ENCODE measurements at regions not wholly inside any gene's neighbourhood (a gene's known extent, or its start where the extent isn't known, plus 50 kb on each side); places are given as distances from the start of the nearest gene placed in this dataset.

GRCh38 chr13:33377825-33378224, 92.3 kb upstream of the STARD13 start:
- Histone ChIP-seq H3K9me3 (replicated peaks in 1 of 11) (peaks cover 0 to 30% (median 4%) of the 10 kb centered on the region in 11 experiments; a peak in 12 of 22 replicates), H3K27ac (no peak overlapping the region)

GRCh38 chr13:33379608-33380007, 94.1 kb upstream of the STARD13 start:
- no peaks in the 10 kb centered on the region for H3K27me3 ChIP-seq
- H3K36me3 ChIP-seq, result no peaks in the 10 kb centered on the region
- peaks cover 0 to 22% (median 4%) of the 10 kb centered on the region in 11 experiments; a peak in 12 of 22 replicates for H3K9me3 ChIP-seq (replicated peaks in 1 of 11)
- no peak overlapping the region for H3K4me2 ChIP-seq
- no peaks in the 10 kb centered on the region for H4K20me1 ChIP-seq
- H3K4me1 ChIP-seq, result no peaks in the 10 kb centered on the region; a peak in 1 of 20 replicates
- TF ChIP-seq Cebpa-rat (IDR thresholded peaks at IDR 0.05), result no peak
- H3K4me3 ChIP-seq, result no peak overlapping the region
- no peak overlapping the region for H3K27ac ChIP-seq
- no peak overlapping the region for H3K9ac ChIP-seq

More at GRCh38 chr13:33377825-33378224, 92.3 kb upstream of the STARD13 start:
- no peaks in the 10 kb centered on the region for H3K27me3 ChIP-seq
- no peak overlapping the region for H3K4me2 ChIP-seq
- no peak for TF ChIP-seq Cebpa-rat (IDR thresholded peaks at IDR 0.05)
- no peak overlapping the region for H3K9ac ChIP-seq
- H3K4me1 ChIP-seq, result no peaks in the 10 kb centered on the region
- no peaks in the 10 kb centered on the region for H4K20me1 ChIP-seq
- no peaks in the 10 kb centered on the region for H3K36me3 ChIP-seq
- no peak overlapping the region for H3K4me3 ChIP-seq

- no peaks in the 10 kb centered on the region for H3K27me3 ChIP-seq
- TF ChIP-seq Cebpa-rat (IDR thresholded peaks at IDR 0.05), result no peak
- no peak overlapping the region for H3K9ac ChIP-seq
- no peak overlapping the region for H3K4me2 ChIP-seq
- H4K20me1 ChIP-seq, result no peaks in the 10 kb centered on the region
- H3K27ac ChIP-seq, result no peak overlapping the region
- no peaks in the 10 kb centered on the region; a peak in 1 of 20 replicates for H3K4me1 ChIP-seq
- H3K4me3 ChIP-seq, result no peak overlapping the region
- peaks cover 0 to 13% (median 1%) of the 10 kb centered on the region in 11 experiments; a peak in 11 of 22 replicates for H3K9me3 ChIP-seq (replicated peaks in 1 of 11)
- H3K36me3 ChIP-seq, result no peaks in the 10 kb centered on the region
Observed at GRCh38 chr13:33380487-33381079, 95.0 kb upstream of the STARD13 start.

- Histone ChIP-seq H4K20me1 (no peaks in the 10 kb centered on the region), H3K27ac (no peak overlapping the region), H3K36me3 (no peaks in the 10 kb centered on the region), H3K4me2 (no peak overlapping the region), H3K9ac (no peak overlapping the region), H3K4me3 (no peak overlapping the region), H3K9me3 (replicated peaks in 1 of 11) (peaks cover 0 to 7% (median 0%) of the 10 kb centered on the region in 11 experiments; a peak in 4 of 22 replicates), H3K4me1 (no peaks in the 10 kb centered on the region; a peak in 1 of 20 replicates), H3K27me3 (no peaks in the 10 kb centered on the region)
- no peak for TF ChIP-seq Cebpa-rat (IDR thresholded peaks at IDR 0.05)
Observed at GRCh38 chr13:33381180-33381579, 95.6 kb upstream of the STARD13 start.

- Histone ChIP-seq H3K36me3 (no peaks in the 10 kb centered on the region), H3K4me2 (no peak overlapping the region), H3K4me3 (no peak overlapping the region), H3K9ac (no peak overlapping the region), H4K20me1 (no peaks in the 10 kb centered on the region), H3K27ac (no peak overlapping the region), H3K4me1 (no peaks in the 10 kb centered on the region; a peak in 1 of 20 replicates), H3K27me3 (no peaks in the 10 kb centered on the region), H3K9me3 (replicated peaks in 1 of 11) (no peaks in the 10 kb centered on the region)
- no peak for TF ChIP-seq Cebpa-rat (IDR thresholded peaks at IDR 0.05)
Observed at GRCh38 chr13:33381906-33382305, 96.4 kb upstream of the STARD13 start.

GRCh38 chr13:33383724-33384577, 98.4 kb upstream of the STARD13 start:
- Histone ChIP-seq H3K36me3 (no peaks in the 10 kb centered on the region), H4K20me1 (no peaks in the 10 kb centered on the region), H3K27ac (no peak overlapping the region), H3K4me3 (no peak overlapping the region), H3K9ac (no peak overlapping the region), H3K9me3 (replicated peaks in 1 of 11) (no peaks in the 10 kb centered on the region), H3K4me2 (no peak overlapping the region), H3K4me1 (no peaks in the 10 kb centered on the region; a peak in 1 of 20 replicates), H3K27me3 (no peaks in the 10 kb centered on the region)
- TF ChIP-seq Cebpa-rat (IDR thresholded peaks at IDR 0.05), result no peak

- no peaks in the 10 kb centered on the region for H3K36me3 ChIP-seq
- H3K27ac ChIP-seq, result no peak overlapping the region
- no peaks in the 10 kb centered on the region; a peak in 1 of 20 replicates for H3K4me1 ChIP-seq
- H3K4me3 ChIP-seq, result no peak overlapping the region
- H3K4me2 ChIP-seq, result peak overlapping the region in 1 of 11 experiments; percentile 11; a peak in 1 of 22 replicates
- no peaks in the 10 kb centered on the region for H3K27me3 ChIP-seq
- H3K9ac ChIP-seq, result no peak overlapping the region
- no peaks in the 10 kb centered on the region for H4K20me1 ChIP-seq
- TF ChIP-seq Cebpa-rat (IDR thresholded peaks at IDR 0.05), result no peak
- H3K9me3 ChIP-seq (replicated peaks in 1 of 11), result no peaks in the 10 kb centered on the region
Observed at GRCh38 chr13:33388286-33388998, 102.9 kb upstream of the STARD13 start.

GRCh38 chr13:33392794-33393405, 107.3 kb upstream of the STARD13 start:
- H3K4me1 ChIP-seq, result no peaks in the 10 kb centered on the region
- no peak overlapping the region for H3K27ac ChIP-seq
- peaks cover 0 to 6% (median 0%) of the 10 kb centered on the region in 11 experiments; a peak in 1 of 22 replicates for H3K9me3 ChIP-seq (replicated peaks in 1 of 11)

More at GRCh38 chr13:33392794-33393405, 107.3 kb upstream of the STARD13 start:
- Histone ChIP-seq H3K27me3 (no peaks in the 10 kb centered on the region), H3K4me2 (no peak overlapping the region), H3K36me3 (no peaks in the 10 kb centered on the region), H4K20me1 (no peaks in the 10 kb centered on the region), H3K9ac (no peak overlapping the region), H3K4me3 (no peak overlapping the region)
- no peak for TF ChIP-seq Cebpa-rat (IDR thresholded peaks at IDR 0.05)
